ENCODE measurements at regions not wholly inside any gene's neighbourhood (a gene's known extent, or its start where the extent isn't known, plus 50 kb on each side); places are given as distances from the start of the nearest gene placed in this dataset.

GRCh38 chr12:17949558-17950141, 140.3 kb downstream of the RERGL start:
- Histone ChIP-seq H3K4me3 (ENCODE audit: low read depth, low read length) (no peak overlapping the region), H3K27me3 (ENCODE audit: control insufficient read depth, insufficient read depth, low read length) (no peaks in the 10 kb centered on the region), H3K36me3 (ENCODE audit: control insufficient read depth, insufficient read depth, low read length) (no peaks in the 10 kb centered on the region)
- POLR2A ChIA-PET = no interaction called here
- TF ChIP-seq CTCF (IDR thresholded peaks at IDR 0.05; ENCODE audit: insufficient read depth, low read depth, low read length) = no peak
- CTCF ChIA-PET = interaction anchor here (0.7 kb wide), 1 partner anchor 19 kb away, joined by 4 read pairs; no protein-coding TSS in a partner anchor
- DNase-seq (ENCODE audit: low read depth) = no peak

GRCh38 chr12:17928708-17929366, 161.2 kb downstream of the RERGL start:
- CTCF ChIA-PET = no interaction called here
- DNase-seq (ENCODE audit: low read depth) = no peak

GRCh38 chr12:17918013-17918412, 172.0 kb downstream of the RERGL start:
- no peak for DNase-seq (ENCODE audit: low read depth)
- no peak for TF ChIP-seq CTCF (IDR thresholded peaks at IDR 0.05; ENCODE audit: insufficient read depth, low read depth, low read length)
- no peak overlapping the region for H3K4me3 ChIP-seq (ENCODE audit: low read depth, low read length)
- no peaks in the 10 kb centered on the region for H3K36me3 ChIP-seq (ENCODE audit: control insufficient read depth, insufficient read depth, low read length)
- ChIA-PET CTCF (no interaction called here), POLR2A (no interaction called here)
- no peaks in the 10 kb centered on the region for H3K27me3 ChIP-seq (ENCODE audit: control insufficient read depth, insufficient read depth, low read length)

More at GRCh38 chr12:17928708-17929366, 161.2 kb downstream of the RERGL start:
- POLR2A ChIA-PET = no interaction called here
- Histone ChIP-seq H3K4me3 (ENCODE audit: low read depth, low read length) (no peak overlapping the region), H3K36me3 (ENCODE audit: control insufficient read depth, insufficient read depth, low read length) (no peaks in the 10 kb centered on the region), H3K27me3 (ENCODE audit: control insufficient read depth, insufficient read depth, low read length) (no peaks in the 10 kb centered on the region)
- TF ChIP-seq CTCF (IDR thresholded peaks at IDR 0.05; ENCODE audit: insufficient read depth, low read depth, low read length) = no peak

- Histone ChIP-seq H3K27me3 (ENCODE audit: control insufficient read depth, insufficient read depth, low read length) (no peaks in the 10 kb centered on the region), H3K36me3 (ENCODE audit: control insufficient read depth, insufficient read depth, low read length) (no peaks in the 10 kb centered on the region), H3K4me3 (ENCODE audit: low read depth, low read length) (no peak overlapping the region)
- no peak for DNase-seq (ENCODE audit: low read depth)
- ChIA-PET POLR2A (no interaction called here), CTCF (no interaction called here)
- TF ChIP-seq CTCF (IDR thresholded peaks at IDR 0.05; ENCODE audit: insufficient read depth, low read depth, low read length) = no peak
Observed at GRCh38 chr12:17884581-17884980, 205.4 kb downstream of the RERGL start.

- no peaks in the 10 kb centered on the region for H3K27me3 ChIP-seq (ENCODE audit: control insufficient read depth, insufficient read depth, low read length)
- CTCF ChIA-PET = no interaction called here
- TF ChIP-seq CTCF (IDR thresholded peaks at IDR 0.05; ENCODE audit: insufficient read depth, low read depth, low read length) = no peak
Observed at GRCh38 chr12:17878714-17879113, 211.3 kb downstream of the RERGL start.

More at GRCh38 chr12:17878714-17879113, 211.3 kb downstream of the RERGL start:
- no peak overlapping the region for H3K4me3 ChIP-seq (ENCODE audit: low read depth, low read length)
- POLR2A ChIA-PET = no interaction called here
- no peaks in the 10 kb centered on the region for H3K36me3 ChIP-seq (ENCODE audit: control insufficient read depth, insufficient read depth, low read length)
- DNase-seq (ENCODE audit: low read depth) = no peak

All from BJ (cell line).